GM12892 (cell line): ENCODE measurements at regions not wholly inside any gene's neighbourhood (a gene's known extent, or its start where the extent isn't known, plus 50 kb on each side); places are given as distances from the start of the nearest gene placed in this dataset.

ENCODE experiments used
- POLR2A ChIP-seq: IDR thresholded peaks from 2 replicates; pipeline ENCODE4 v1.6.1; 2011; ENCODE audit warnings: low read depth, low read length, control low read depth
- POLR2AphosphoS5 ChIP-seq: IDR thresholded peaks from 2 replicates; pipeline ENCODE4 v1.6.1; 2011; ENCODE audit warnings: low read depth, low read length, control low read depth

- no peak for TF ChIP-seq POLR2A
- no peak for TF ChIP-seq POLR2AphosphoS5
Observed at GRCh38 chr2:8546612-8547283, 135.1 kb upstream of the ID2 start.
